Fibroblast of lung (primary cell): ENCODE measurements at regions not wholly inside any gene's neighbourhood (a gene's known extent, or its start where the extent isn't known, plus 50 kb on each side); places are given as distances from the start of the nearest gene placed in this dataset.

Experiments
- DNase-seq, 2 donors: peaks; one replicate each; pipeline versions ENCODE4 v3.0.0 to v3.0.0-alpha.2; 2010; ENCODE audit warnings: low read depth in 2 of 2
- H2AFZ ChIP-seq: 2 replicates; pipeline ENCODE4 v1.5.1; 2012; ENCODE audit warnings: low read length, control low read depth, inconsistent platforms
- H3K27ac ChIP-seq: 2 replicates; pipeline ENCODE4 v1.5.1; 2011; ENCODE audit warnings: low read length, control low read depth; ENCODE audit not compliant: insufficient read depth
- H3K27me3 ChIP-seq: 2 replicates; pipeline ENCODE4 v1.5.1; 2011; ENCODE audit warnings: mild to moderate bottlenecking, low read length; ENCODE audit not compliant: control insufficient read depth, insufficient read depth
- H3K36me3 ChIP-seq: 2 replicates; pipeline ENCODE4 v1.5.1; 2011; ENCODE audit warnings: low read length; ENCODE audit not compliant: control insufficient read depth, insufficient read depth
- H3K4me1 ChIP-seq: 2 replicates; pipeline ENCODE4 v1.5.1; 2011; ENCODE audit warnings: low read length; ENCODE audit not compliant: control insufficient read depth, insufficient read depth; ENCODE audit errors: extremely low read depth
- H3K4me2 ChIP-seq: 2 replicates; pipeline ENCODE4 v1.5.1; 2011; ENCODE audit warnings: low read length, control low read depth; ENCODE audit not compliant: insufficient read depth; ENCODE audit errors: extremely low read depth
- H3K4me3 ChIP-seq, 4 experiments: fragments of 200-600 bp in 1 of 4; sonication (generic) in 1 of 4; replicated peaks in 1 of 4; 2 replicates each; pipeline ENCODE4 v1.5.1; 2011 to 2016; ENCODE audit warnings: low read length in 4 of 4, low read depth in 3 of 4, mild to moderate bottlenecking in 3 of 4, control low read depth in 2 of 4, inconsistent platforms in 1 of 4, mixed read lengths in 1 of 4; ENCODE audit not compliant: insufficient read depth in 1 of 4; ENCODE audit errors: control extremely low read depth in 1 of 4
- H3K79me2 ChIP-seq: 2 replicates; pipeline ENCODE4 v1.5.1; 2012; ENCODE audit warnings: mild to moderate bottlenecking, low read length, inconsistent platforms; ENCODE audit not compliant: control insufficient read depth, insufficient read depth
- H3K9ac ChIP-seq: 2 replicates; pipeline ENCODE4 v1.5.1; 2011; ENCODE audit warnings: mild to moderate bottlenecking, low read length, control low read depth; ENCODE audit not compliant: insufficient read depth
- H3K9me3 ChIP-seq: 2 replicates; pipeline ENCODE4 v1.5.1; 2012; ENCODE audit warnings: low read depth, low read length; ENCODE audit not compliant: control insufficient read depth, insufficient read depth
- H4K20me1 ChIP-seq: 2 replicates; pipeline ENCODE4 v1.5.1; 2011; ENCODE audit warnings: low read length; ENCODE audit not compliant: control insufficient read depth, insufficient read depth; ENCODE audit errors: extremely low read depth
- EZH2 ChIP-seq: IDR thresholded peaks from 2 replicates; pipeline ENCODE4 v1.5.1; 2012; ENCODE audit warnings: low read length, control low read depth, mild to moderate bottlenecking; ENCODE audit errors: missing control alignments
- TF ChIP-seq, protein P1 (sequence below), 2 donors: IDR thresholded peaks in 1 of 2; conservative IDR thresholded peaks in 1 of 2; 1 replicate in 1 of 2; 2 replicates in 1 of 2; pipeline ENCODE4 v1.5.1; 2011 to 2012; ENCODE audit warnings: low read length in 2 of 2, control low read depth in 1 of 2, inconsistent platforms in 1 of 2, low read depth in 1 of 2, mild to moderate bottlenecking in 1 of 2

GRCh38 chr14:80325112-80325511 is 113.8 kb upstream of the DIO2 start:
- Histone ChIP-seq H3K9ac (no peak overlapping the region), H3K79me2 (no peaks in the 10 kb centered on the region), H3K27ac (no peak overlapping the region), H3K9me3 (no peaks in the 10 kb centered on the region), H3K36me3 (no peaks in the 10 kb centered on the region), H4K20me1 (no peaks in the 10 kb centered on the region), H3K4me2 (no peak overlapping the region), H3K27me3 (no peaks in the 10 kb centered on the region), H2AFZ (no peak overlapping the region), H3K4me3 (no peak overlapping the region), H3K4me1 (no peaks in the 10 kb centered on the region)
- TF ChIP-seq EZH2, result no peak
- TF ChIP-seq, protein P1, sequence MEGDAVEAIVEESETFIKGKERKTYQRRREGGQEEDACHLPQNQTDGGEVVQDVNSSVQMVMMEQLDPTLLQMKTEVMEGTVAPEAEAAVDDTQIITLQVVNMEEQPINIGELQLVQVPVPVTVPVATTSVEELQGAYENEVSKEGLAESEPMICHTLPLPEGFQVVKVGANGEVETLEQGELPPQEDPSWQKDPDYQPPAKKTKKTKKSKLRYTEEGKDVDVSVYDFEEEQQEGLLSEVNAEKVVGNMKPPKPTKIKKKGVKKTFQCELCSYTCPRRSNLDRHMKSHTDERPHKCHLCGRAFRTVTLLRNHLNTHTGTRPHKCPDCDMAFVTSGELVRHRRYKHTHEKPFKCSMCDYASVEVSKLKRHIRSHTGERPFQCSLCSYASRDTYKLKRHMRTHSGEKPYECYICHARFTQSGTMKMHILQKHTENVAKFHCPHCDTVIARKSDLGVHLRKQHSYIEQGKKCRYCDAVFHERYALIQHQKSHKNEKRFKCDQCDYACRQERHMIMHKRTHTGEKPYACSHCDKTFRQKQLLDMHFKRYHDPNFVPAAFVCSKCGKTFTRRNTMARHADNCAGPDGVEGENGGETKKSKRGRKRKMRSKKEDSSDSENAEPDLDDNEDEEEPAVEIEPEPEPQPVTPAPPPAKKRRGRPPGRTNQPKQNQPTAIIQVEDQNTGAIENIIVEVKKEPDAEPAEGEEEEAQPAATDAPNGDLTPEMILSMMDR (conservative IDR thresholded peaks at IDR 0.05 in 1 of 2, IDR thresholded peaks at IDR 0.05 in 1 of 2; ENCODE audit: low read depth in 1 of 2, low read length in 2 of 2), result no peak
- no peak for DNase-seq

DNA sequence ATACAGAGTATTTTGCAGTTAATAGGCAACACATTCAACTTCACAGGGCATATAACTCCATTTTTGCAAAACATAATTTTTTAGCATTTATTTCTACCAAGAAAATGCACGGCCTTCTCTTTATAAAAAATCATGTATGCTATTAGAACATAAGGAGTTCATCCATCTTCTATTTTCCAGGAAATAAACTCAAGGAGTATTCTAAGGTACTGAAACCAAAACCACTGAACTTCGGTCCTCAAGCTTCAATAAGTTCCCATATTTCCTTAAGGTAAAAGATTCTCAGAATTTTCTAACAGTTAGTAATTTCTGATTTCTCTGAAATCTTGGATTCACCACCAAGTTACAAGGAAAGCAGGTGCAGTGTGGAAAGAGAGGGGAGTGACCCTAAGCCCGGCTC is 113.3 kb upstream of the DIO2 start:
- no peak for TF ChIP-seq EZH2
- TF ChIP-seq, protein P1 (conservative IDR thresholded peaks at IDR 0.05 in 1 of 2, IDR thresholded peaks at IDR 0.05 in 1 of 2; ENCODE audit: low read depth in 1 of 2, low read length in 2 of 2), result no peak
- no peak overlapping the region for H2AFZ ChIP-seq
- no peak overlapping the region for H3K9ac ChIP-seq
- H3K4me1 ChIP-seq, result no peaks in the 10 kb centered on the region
- H4K20me1 ChIP-seq, result no peaks in the 10 kb centered on the region
- no peak overlapping the region for H3K4me2 ChIP-seq
- H3K4me3 ChIP-seq, result no peak overlapping the region
- DNase-seq, result no peak
- H3K36me3 ChIP-seq, result no peaks in the 10 kb centered on the region
- no peak overlapping the region for H3K27ac ChIP-seq
- no peaks in the 10 kb centered on the region for H3K27me3 ChIP-seq
- no peaks in the 10 kb centered on the region for H3K9me3 ChIP-seq
- H3K79me2 ChIP-seq, result no peaks in the 10 kb centered on the region

- no peak overlapping the region for H3K9ac ChIP-seq
- no peaks in the 10 kb centered on the region for H4K20me1 ChIP-seq
- no peaks in the 10 kb centered on the region for H3K36me3 ChIP-seq
- no peaks in the 10 kb centered on the region for H3K79me2 ChIP-seq
- H2AFZ ChIP-seq, result no peak overlapping the region
- no peaks in the 10 kb centered on the region for H3K9me3 ChIP-seq
- no peak overlapping the region for H3K4me3 ChIP-seq
- no peaks in the 10 kb centered on the region for H3K4me1 ChIP-seq
- H3K4me2 ChIP-seq, result no peak overlapping the region
- TF ChIP-seq, protein P1 (conservative IDR thresholded peaks at IDR 0.05 in 1 of 2, IDR thresholded peaks at IDR 0.05 in 1 of 2; ENCODE audit: low read depth in 1 of 2, low read length in 2 of 2), result no peak
- TF ChIP-seq EZH2, result no peak
- H3K27ac ChIP-seq, result no peak overlapping the region
- DNase-seq, result no peak
- H3K27me3 ChIP-seq, result no peaks in the 10 kb centered on the region
Measured at GRCh38 chr14:80323038-80323665, 111.8 kb upstream of the DIO2 start.
